ENCODE measurements at regions not wholly inside any gene's neighbourhood (a gene's known extent, or its start where the extent isn't known, plus 50 kb on each side); places are given as distances from the start of the nearest gene placed in this dataset.

DNA sequence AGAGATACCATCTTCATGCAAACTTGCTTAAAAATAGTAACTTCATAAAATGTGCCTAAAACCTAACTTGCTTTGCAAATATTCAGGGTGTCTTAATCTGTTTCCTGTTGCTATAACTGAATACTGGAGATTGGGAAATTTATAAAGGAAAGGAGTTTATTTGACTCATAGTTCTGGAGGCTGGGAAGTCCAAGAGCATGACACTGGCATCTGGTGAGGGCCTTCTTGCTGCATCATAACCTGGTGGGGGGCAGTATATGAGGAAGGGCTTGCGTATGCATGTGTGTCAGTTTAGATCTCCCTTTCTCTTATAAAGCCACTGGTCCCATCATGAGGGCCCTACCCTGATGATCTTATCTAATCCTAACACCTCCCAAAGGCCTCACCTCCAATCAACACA is 166.5 kb downstream of the LPIN1 start:
- no peaks in the 10 kb centered on the region for H3K36me3 ChIP-seq
- no peak for DNase-seq

DNA sequence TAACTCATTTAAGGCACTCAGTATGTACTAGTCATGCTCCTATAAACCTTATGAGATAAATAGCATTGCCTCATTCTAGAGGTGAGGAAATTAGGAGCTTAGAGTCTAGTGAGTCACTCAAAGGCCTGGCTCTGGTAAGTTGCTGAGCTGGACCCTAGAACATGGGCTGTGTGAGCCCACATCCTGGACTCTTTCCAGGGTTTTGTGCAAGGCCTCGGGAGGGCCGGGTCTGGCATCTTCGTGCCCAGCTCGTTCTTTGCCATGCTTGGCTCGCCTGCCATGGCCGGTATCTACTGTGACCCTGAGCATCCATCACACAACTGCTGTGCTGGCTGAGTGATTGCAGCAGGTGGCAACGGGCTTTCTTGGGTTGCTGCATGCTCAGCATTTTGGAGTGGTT is 168.0 kb downstream of the LPIN1 start:
- no peaks in the 10 kb centered on the region for H3K27me3 ChIP-seq
- H3K4me3 ChIP-seq = no peak overlapping the region
- DNase-seq = peak; percentile 92
- H3K36me3 ChIP-seq = no peaks in the 10 kb centered on the region
- H3K9me3 ChIP-seq = peaks cover 20% of the 10 kb centered on the region

More for the DNA sequence above, 166.5 kb downstream of the LPIN1 start:
- peaks cover 23% of the 10 kb centered on the region for H3K9me3 ChIP-seq
- H3K4me3 ChIP-seq = no peak overlapping the region
- H3K27me3 ChIP-seq = no peaks in the 10 kb centered on the region

DNA sequence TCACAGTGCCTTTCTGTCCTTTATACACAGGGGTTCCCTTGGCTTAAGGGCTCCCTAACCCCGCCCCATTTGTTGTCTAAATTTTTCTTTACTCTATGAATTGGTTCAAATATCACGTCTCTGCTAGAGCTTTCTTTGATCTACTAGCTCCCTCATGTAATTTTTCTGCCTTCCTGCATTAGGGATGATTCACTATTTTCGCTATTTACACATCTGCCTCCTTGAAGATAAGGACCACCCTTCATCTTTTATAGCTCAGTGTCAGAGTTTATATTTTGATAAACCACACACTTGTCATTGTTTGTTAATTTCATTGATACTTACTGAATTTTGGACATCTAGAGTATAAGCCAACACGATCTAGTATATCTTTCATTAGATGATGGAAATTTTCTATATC is 169.2 kb downstream of the LPIN1 start:
- DNase-seq = no peak
- Histone ChIP-seq H3K36me3 (no peaks in the 10 kb centered on the region), H3K27me3 (no peaks in the 10 kb centered on the region), H3K4me3 (no peak overlapping the region), H3K9me3 (peaks cover 20% of the 10 kb centered on the region)

DNA sequence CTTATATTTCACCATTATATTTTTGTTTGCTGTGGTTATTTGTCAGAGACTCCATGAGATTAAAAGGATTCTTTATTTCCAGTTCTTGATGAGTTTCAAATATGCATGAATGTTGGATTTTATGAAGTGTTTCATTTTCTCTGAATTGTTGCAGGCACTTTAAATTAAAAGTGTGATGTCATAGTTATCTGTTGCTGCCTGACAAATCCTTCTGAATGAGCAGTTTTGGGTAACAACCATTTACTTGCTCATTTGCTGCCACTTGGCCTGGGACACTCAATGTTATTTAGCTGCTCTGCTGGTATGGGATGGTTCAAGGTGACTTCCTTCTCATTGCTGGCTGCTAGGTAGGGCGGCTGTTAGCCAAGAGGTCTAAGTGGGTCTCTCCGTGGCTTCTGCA is 173.5 kb downstream of the LPIN1 start:
- no peaks in the 10 kb centered on the region for H3K9me3 ChIP-seq
- no peak for DNase-seq
- no peak overlapping the region for H3K4me3 ChIP-seq
- no peaks in the 10 kb centered on the region for H3K27me3 ChIP-seq
- no peaks in the 10 kb centered on the region for H3K36me3 ChIP-seq

DNA sequence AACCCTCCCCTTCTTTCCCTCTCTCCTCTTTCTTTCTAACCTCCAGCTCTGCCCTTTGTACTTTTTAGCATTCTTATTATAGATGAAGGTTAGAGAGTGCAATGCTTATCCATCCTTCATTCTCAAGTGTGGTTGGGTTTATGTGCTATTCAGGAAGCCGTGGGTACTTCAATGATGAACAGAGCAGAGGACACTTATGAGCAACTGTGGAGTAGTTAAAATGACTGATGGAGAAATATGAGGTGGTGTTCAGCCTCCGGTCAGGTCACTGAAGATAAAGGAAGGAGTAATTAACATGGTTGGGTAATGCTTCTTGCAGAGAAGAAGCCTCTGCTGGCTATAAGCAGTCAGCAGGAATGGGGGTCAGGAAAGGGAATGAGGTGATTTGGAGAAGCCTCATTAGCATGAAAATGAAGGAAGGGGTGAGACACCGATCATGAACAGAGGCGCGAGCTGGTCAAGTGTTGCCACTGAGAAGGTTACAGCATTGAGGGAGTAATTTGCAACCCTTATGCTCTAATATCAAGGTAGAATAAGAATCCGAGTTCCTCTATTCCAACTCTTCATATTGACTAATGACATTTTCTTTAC is 174.7 kb downstream of the LPIN1 start:
- no peaks in the 10 kb centered on the region for H3K9me3 ChIP-seq
- DNase-seq = no peak
- H3K36me3 ChIP-seq = no peaks in the 10 kb centered on the region
- H3K4me3 ChIP-seq = no peak overlapping the region
- H3K27me3 ChIP-seq = no peaks in the 10 kb centered on the region

GRCh38 chr2:11922294-11922693 is 175.9 kb downstream of the LPIN1 start:
- no peaks in the 10 kb centered on the region for H3K27me3 ChIP-seq
- no peaks in the 10 kb centered on the region for H3K36me3 ChIP-seq
- no peak overlapping the region for H3K4me3 ChIP-seq

DNA sequence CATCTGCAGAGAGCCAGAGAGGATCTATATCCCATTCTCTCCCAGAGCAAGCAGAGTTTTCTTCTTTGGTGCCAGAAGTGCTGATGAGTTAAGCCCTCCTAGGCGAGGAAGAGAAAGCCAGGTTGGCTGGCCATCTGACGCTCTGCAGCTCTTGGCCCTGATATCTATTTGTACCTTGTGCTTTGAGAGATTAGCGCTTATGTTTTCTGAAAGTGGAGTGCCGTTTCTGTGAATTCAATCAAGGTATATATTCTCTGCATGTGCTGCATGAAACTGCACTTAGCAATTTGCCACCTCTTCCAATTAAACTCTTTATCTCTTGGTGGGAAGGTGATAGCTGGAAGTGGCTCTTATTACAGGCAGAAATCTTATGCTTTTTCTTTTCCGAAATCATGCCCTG is 177.5 kb downstream of the LPIN1 start:
- Histone ChIP-seq H3K9me3 (no peaks in the 10 kb centered on the region), H3K36me3 (no peaks in the 10 kb centered on the region), H3K27me3 (no peaks in the 10 kb centered on the region), H3K4me3 (no peak overlapping the region)
- DNase-seq = no peak

More at GRCh38 chr2:11922294-11922693, 175.9 kb downstream of the LPIN1 start:
- H3K9me3 ChIP-seq = no peaks in the 10 kb centered on the region
- no peak for DNase-seq

DNA sequence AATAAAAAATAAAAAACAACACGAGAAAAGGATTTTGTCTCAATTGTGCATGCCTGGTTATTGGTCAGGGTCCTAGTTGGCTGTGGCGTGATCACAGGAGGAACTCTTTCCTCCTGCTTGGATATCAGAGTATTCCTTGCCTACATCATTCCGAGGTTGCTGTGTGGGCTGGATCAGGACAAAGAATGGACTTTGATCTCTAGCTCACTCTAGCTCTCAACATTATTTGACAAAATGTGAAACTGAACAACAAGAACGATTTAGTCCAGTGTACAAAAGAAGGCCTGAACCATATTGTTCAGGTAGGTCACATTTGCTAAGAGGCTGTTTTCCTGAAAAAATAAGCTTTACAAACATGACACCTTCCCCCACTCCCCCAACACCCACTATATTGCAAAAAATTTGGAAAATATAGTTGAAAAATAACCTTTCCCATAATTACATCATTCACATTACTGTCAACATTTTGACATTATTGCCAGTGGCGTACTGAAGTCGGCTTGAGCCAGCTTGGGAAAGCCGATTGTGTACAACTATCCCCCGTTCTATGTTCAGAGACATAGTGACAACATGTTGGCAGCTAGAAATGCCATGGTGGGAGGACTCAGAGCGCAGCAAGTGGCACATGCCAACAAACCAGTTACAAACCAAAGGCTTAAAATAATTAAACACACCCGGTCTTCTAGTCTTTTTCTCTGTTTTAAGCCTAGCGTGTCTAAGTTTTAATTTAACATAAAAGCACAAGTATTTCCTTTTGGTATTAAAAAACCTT is 179.0 kb downstream of the LPIN1 start:
- no peaks in the 10 kb centered on the region for H3K36me3 ChIP-seq
- no peaks in the 10 kb centered on the region for H3K27me3 ChIP-seq
- no peak overlapping the region for H3K4me3 ChIP-seq
- DNase-seq = no peak
- H3K9me3 ChIP-seq = no peaks in the 10 kb centered on the region

GRCh38 chr2:11930211-11930761 is 183.9 kb downstream of the LPIN1 start:
- H3K36me3 ChIP-seq = no peaks in the 10 kb centered on the region
- H3K9me3 ChIP-seq = no peaks in the 10 kb centered on the region
- no peak for DNase-seq
- H3K27me3 ChIP-seq = no peaks in the 10 kb centered on the region
- H3K4me3 ChIP-seq = no peak overlapping the region

DNA sequence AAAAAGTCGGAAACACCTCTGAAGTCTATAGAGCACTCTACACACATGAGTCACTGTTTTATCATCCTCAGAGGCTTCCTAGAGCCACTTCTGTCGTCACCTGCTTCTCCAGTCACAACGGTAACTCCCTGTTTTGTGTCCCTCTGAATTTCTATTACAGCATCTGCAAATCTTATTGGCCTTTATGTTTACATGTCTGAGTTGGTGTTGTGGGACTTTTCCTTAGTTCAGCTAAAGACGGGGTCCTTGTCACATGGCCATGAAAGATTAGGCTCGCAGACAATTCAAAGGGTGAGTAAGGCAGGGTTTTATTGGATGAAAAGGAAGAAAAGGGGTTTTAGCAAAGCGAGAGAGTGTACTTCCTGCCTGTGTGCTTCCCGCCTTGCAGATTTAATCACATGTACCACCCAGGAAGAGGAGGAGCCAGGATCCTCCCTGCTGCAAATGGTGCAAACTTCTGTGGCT is 185.6 kb downstream of the LPIN1 start:
- H3K4me3 ChIP-seq = no peak overlapping the region
- no peaks in the 10 kb centered on the region for H3K9me3 ChIP-seq
- H3K36me3 ChIP-seq = no peaks in the 10 kb centered on the region
- no peaks in the 10 kb centered on the region for H3K27me3 ChIP-seq
- DNase-seq = no peak

DNA sequence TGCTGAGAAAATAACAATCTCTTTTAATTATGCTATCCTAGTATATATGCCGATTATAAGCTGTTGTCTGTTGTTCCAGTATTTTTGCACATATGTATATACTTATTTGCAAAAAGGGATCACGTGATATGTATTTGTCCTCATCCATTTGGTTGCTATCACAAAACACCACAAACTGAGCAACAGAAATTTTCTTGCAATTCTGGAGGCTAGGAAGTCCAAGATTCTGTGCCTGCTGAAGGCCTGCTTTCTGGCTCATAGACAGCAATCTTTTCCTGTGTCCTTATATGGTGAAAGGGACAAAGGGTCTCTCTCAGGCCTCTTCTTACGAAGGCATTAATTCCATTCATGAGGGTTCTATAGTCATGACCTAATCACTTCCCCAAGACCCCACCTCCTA is 186.5 kb downstream of the LPIN1 start:
- DNase-seq = no peak
- Histone ChIP-seq H3K36me3 (no peaks in the 10 kb centered on the region), H3K27me3 (no peaks in the 10 kb centered on the region), H3K4me3 (no peak overlapping the region), H3K9me3 (no peaks in the 10 kb centered on the region)

GRCh38 chr2:11933854-11934253 is 187.4 kb downstream of the LPIN1 start:
- no peaks in the 10 kb centered on the region for H3K9me3 ChIP-seq
- no peak for DNase-seq
- no peak overlapping the region for H3K4me3 ChIP-seq
- no peaks in the 10 kb centered on the region for H3K27me3 ChIP-seq
- no peaks in the 10 kb centered on the region for H3K36me3 ChIP-seq

GRCh38 chr2:11936761-11937160 is 190.3 kb downstream of the LPIN1 start:
- no peaks in the 10 kb centered on the region for H3K36me3 ChIP-seq
- no peak overlapping the region for H3K4me3 ChIP-seq
- no peak for DNase-seq
- H3K27me3 ChIP-seq = no peaks in the 10 kb centered on the region
- no peaks in the 10 kb centered on the region for H3K9me3 ChIP-seq

DNA sequence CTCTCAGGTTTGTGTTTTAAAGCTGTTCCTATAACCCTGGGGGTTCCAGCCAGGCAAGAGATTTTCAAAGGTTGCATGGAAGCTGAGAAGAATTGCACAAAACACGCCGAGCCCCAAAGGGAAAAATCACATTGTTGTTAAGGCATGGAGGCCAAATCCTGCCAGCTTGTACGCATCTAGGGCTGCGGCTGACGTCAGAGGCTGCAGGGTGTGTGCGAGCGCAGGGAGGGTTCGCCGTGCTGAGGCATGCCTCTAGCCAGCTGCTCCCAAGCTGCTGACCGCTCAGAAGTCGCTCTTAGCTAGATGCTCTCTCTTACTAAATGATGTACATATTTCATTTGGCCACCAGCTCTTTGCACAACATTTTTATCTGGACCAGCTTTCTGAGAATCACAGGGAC is 191.8 kb downstream of the LPIN1 start:
- no peak for DNase-seq
- Histone ChIP-seq H3K36me3 (no peaks in the 10 kb centered on the region), H3K27me3 (no peaks in the 10 kb centered on the region), H3K4me3 (no peak overlapping the region), H3K9me3 (no peaks in the 10 kb centered on the region)

DNA sequence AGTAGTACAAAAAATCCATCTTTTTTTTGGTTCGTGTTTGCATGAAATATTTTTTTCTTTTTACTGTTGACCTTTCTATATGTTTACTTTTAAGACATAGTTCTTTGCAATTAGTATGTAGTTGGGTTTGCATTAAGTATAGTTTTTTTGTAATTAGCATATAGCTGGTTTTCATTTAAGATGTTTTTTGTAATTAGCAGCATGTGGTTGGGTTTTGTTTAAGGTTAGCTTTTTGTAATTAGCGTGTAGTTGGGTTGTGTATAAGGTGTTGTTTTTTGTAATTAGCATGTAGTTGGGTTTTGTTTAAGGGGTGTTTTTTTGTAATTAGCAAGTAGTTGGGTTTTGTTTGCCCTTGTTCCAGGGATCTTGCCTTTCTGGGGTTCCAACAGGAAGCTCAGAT is 193.1 kb downstream of the LPIN1 start:
- H3K9me3 ChIP-seq = no peaks in the 10 kb centered on the region
- DNase-seq = no peak
- no peak overlapping the region for H3K4me3 ChIP-seq
- H3K36me3 ChIP-seq = no peaks in the 10 kb centered on the region
- H3K27me3 ChIP-seq = no peaks in the 10 kb centered on the region

- no peak for DNase-seq
- Histone ChIP-seq H3K9me3 (no peaks in the 10 kb centered on the region), H3K27me3 (no peaks in the 10 kb centered on the region), H3K4me3 (no peak overlapping the region), H3K36me3 (no peaks in the 10 kb centered on the region)
Observed at GRCh38 chr2:11940121-11940743, 193.8 kb downstream of the LPIN1 start.

DNA sequence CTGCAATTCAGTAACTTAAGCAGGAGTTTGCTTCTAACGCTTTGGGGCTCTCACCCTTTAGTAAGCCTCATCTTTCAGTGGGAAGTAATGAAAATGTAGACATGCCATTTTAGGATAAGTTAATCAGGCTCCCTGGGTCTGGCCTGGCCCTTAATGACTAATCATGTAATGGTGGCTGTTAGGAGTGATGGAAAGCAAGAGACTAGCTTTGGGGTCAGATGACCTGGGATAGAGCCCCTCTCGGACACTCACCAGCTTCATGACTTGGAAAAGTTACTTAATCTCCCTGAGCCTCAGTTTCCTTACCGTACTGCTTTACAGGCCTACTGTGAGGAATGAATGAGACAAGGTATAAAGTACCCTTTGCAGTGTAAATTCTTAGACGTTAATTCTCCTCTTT is 194.4 kb downstream of the LPIN1 start:
- no peak overlapping the region for H3K4me3 ChIP-seq
- H3K9me3 ChIP-seq = no peaks in the 10 kb centered on the region
- no peaks in the 10 kb centered on the region for H3K36me3 ChIP-seq
- DNase-seq = no peak
- H3K27me3 ChIP-seq = no peaks in the 10 kb centered on the region

All from MG63 (cell line).